Gastroesophageal sphincter (tissue), 4 donors: ENCODE measurements at regions not wholly inside any gene's neighbourhood (a gene's known extent, or its start where the extent isn't known, plus 50 kb on each side); places are given as distances from the start of the nearest gene placed in this dataset.
"Not testable (repeated sequence)": the region's sequence is repeated elsewhere in the genome, so short reads cannot be mapped to it uniquely, and the experiment has no call there.

Experiments
- ATAC-seq: fragments of 150-250 bp; one replicate; pipeline ENCODE4 v1.9.1; 2016; ENCODE audit warnings: mild to moderate bottlenecking, moderate library complexity
- H3K27ac ChIP-seq, 4 donors: fragments of 200-600 bp; sonication (generic) in 3 of 4; 1 replicate in 3 of 4; 2 replicates in 1 of 4; pipeline ENCODE4 v1.5.1; 2016 to 2019
- H3K27me3 ChIP-seq: fragments of 200-600 bp; sonication (generic); one replicate; pipeline ENCODE4 v1.5.1; 2019
- H3K36me3 ChIP-seq, 2 donors: fragments of 200-600 bp; sonication (generic); one replicate each; pipeline ENCODE4 v1.5.1; 2019; ENCODE audit warnings: control low read depth in 1 of 2
- H3K4me1 ChIP-seq, 3 donors: fragments of 200-600 bp; sonication (generic); 1 replicate in 2 of 3; 2 replicates in 1 of 3; pipeline ENCODE4 v1.5.1; 2016 to 2019; ENCODE audit warnings: control low read depth in 2 of 3
- H3K4me3 ChIP-seq, 2 donors: fragments of 200-600 bp; sonication (generic); one replicate each; pipeline ENCODE4 v1.5.1; 2019; ENCODE audit warnings: mild to moderate bottlenecking in 1 of 2, moderate library complexity in 1 of 2
- H3K9me3 ChIP-seq, 3 donors: fragments of 200-600 bp; sonication (generic); one replicate each; pipeline ENCODE4 v1.5.1; 2017 to 2019; ENCODE audit warnings: control low read depth in 2 of 3
- EP300 ChIP-seq: sonication (generic); formaldehyde crosslinking; IDR thresholded peaks from one replicate; pipeline ENCODE4 v1.6.1; 2017; ENCODE audit warnings: antibody characterized with exemption, mild to moderate bottlenecking
- POLR2A ChIP-seq, 2 donors: fragments of 450-650 bp; IDR thresholded peaks; one replicate each; pipeline ENCODE4 v1.6.1; 2017; ENCODE audit warnings: antibody characterized with exemption in 2 of 2, mild to moderate bottlenecking in 2 of 2, moderate library complexity in 1 of 2
- POLR2AphosphoS5 ChIP-seq: sonication (generic); formaldehyde crosslinking; IDR thresholded peaks from one replicate; pipeline ENCODE4 v1.6.1; 2017; ENCODE audit warnings: antibody characterized with exemption
- WGBS, 2 donors: methylation state at CpG; one replicate each; pipeline ENCODE4 v1.1.5; 2018; ENCODE audit warnings: low coverage in 1 of 2; 5-methylcytosine and 5-hydroxymethylcytosine counted together
- TF ChIP-seq, protein P1 (sequence below), 4 experiments: fragments of 200-600 bp in 2 of 4; fragments of 450-650 bp in 2 of 4; sonication (generic) in 1 of 4; IDR thresholded peaks; one replicate each; pipeline ENCODE4 v1.5.1; 2017 to 2019; ENCODE audit warnings: antibody characterized with exemption in 4 of 4, mild to moderate bottlenecking in 2 of 4, moderate library complexity in 2 of 4

DNA sequence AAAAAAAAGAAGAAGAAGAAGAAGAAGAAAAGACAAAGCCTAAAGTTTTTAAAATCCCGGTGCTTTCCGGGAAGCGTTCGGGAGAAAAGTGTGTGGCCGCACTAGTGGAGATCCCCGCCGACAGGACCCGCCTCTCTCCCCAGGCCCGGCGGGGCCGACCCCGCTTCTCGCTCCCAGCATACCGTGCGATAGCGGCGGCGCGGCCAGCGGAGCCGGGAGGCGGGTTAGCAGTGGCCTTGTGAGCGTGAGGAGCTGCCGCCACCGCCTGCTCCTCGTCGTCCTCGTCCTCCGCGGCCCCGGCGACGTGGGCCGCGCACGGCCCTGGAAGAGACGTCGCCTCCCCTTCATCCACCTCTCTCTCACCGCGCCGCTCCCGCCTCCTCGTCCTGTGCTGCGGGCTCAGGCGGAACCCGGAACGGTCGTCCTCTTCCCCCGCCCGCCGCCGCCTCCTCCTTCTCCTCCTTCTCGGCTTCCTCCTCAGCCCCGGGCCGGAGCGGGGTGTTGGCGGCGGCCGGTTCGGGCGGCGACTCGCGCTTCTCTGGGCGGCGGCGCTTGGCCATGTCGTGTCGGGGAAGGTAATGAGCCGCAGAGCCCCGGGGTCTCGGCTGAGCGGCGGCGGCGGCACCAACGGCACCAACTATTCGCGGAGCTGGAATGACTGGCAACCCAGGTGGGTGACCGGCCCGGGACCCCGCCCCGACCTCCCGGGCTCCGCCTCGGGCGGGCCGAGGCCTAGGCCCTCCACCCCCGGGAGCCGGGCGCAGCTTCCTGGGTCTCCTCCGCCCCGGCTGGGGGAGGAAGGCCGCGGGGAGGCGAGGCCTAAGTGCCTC lies 62.6 kb upstream of the CDR2 start:
- TF ChIP-seq POLR2A (IDR thresholded peaks at IDR 0.05) (peak; percentile 56 to 66), POLR2AphosphoS5 (peak; percentile 45)
- 0 to 5% methylated on average over 4 to 15 of the region's 96 CpGs for WGBS, 2 donors
- not testable (repeated sequence) for H3K27me3 ChIP-seq, H3K4me1 ChIP-seq, H3K36me3 ChIP-seq, H3K9me3 ChIP-seq
- Histone ChIP-seq H3K4me3 (peak overlapping the region; percentile 67 to 84), H3K27ac (peak overlapping the region; percentile 90 to 97 (median 96))
- ATAC-seq, result peak; percentile 88

DNA sequence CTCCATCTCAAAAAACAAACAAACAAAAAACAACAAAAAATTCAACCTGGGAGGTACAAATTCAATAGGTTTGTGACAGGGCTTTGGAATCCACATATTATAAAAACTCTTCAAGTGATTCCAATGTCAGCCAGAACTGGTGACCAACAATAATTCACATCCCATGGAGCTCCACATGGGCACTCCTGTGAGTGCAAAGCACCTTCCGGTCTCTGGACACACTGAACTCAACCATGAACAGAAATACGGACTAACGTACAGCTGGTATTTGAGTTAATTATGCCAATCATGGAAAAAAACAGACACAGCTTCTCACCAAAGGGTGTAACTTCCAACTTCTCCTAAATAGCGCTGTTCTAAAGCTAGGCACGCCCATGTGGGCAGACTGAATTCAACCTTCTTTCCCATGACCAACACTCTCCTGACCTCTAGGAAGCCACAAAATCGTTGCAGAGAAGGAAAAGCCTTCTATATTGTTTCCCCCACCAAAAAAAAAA lies 62.0 kb upstream of the CDR2 start:
- H3K27ac ChIP-seq, result peak overlapping the region in 3 of 4 donors; percentile 90 to 97 (median 96)
- peak; percentile 60 for ATAC-seq
- H3K9me3 ChIP-seq, H3K36me3 ChIP-seq, H3K4me1 ChIP-seq, H3K27me3 ChIP-seq: not testable (repeated sequence)
- no CpG with 5 or more reads among the region's 6 CpGs for WGBS, 2 donors
- H3K4me3 ChIP-seq, result peak overlapping the region; percentile 67 to 84

DNA sequence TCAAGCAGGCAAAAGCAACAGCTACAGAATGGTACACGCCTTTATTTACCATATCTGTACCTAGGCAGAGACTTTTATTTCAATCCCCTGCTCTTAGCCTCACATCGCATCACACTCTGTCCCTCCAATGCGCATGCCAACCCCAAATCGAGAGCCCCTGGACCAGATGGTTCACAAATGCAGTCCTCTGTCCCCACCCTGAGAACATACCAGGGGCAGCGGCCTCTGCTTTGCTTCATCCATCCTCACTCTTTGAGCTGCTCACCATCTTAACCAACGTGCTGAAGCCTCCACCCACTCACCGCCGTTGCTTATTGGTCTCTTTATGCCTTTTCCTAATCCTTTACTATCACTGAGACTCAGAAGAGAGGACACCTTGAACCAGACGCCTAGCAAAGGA lies 56.9 kb upstream of the CDR2 start:
- WGBS, 2 donors, result 87 to 93% methylated on average over 3 to 5 of the region's 9 CpGs
- not testable (repeated sequence) for H3K27ac ChIP-seq, H3K4me3 ChIP-seq, H3K9me3 ChIP-seq, ATAC-seq, H3K27me3 ChIP-seq, H3K4me1 ChIP-seq
- H3K36me3 ChIP-seq, result peaks cover 0 to 46% of the 10 kb centered on the region in 2 donors

DNA sequence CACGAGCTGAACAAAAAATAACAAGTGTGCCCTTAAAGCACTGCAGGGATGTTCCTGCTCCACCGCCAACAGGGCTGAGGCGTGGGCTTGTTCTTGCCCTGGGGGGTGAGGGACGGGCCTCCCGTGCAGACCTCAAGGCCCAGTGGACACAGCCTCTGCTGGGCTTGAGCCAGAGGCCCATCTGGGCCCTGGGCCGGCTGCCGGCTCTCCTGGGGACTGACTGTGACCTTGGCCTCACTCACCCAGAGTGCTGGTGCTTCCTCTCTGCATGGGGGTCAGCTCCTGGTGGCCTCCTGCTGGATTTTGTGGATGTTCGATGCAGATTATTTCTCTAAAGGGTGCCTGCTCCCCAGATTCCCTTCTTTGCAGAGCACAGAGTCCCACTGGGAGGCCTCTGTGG lies 54.2 kb upstream of the CDR2 start:
- peaks cover 0 to 23% (median 4%) of the 10 kb centered on the region in 3 donors for H3K4me1 ChIP-seq
- no peak overlapping the region for H3K4me3 ChIP-seq
- no peaks in the 10 kb centered on the region for H3K9me3 ChIP-seq
- no peaks in the 10 kb centered on the region for H3K27me3 ChIP-seq
- TF ChIP-seq POLR2A (IDR thresholded peaks at IDR 0.05), result no peak
- no peak for TF ChIP-seq EP300
- TF ChIP-seq, protein P1, sequence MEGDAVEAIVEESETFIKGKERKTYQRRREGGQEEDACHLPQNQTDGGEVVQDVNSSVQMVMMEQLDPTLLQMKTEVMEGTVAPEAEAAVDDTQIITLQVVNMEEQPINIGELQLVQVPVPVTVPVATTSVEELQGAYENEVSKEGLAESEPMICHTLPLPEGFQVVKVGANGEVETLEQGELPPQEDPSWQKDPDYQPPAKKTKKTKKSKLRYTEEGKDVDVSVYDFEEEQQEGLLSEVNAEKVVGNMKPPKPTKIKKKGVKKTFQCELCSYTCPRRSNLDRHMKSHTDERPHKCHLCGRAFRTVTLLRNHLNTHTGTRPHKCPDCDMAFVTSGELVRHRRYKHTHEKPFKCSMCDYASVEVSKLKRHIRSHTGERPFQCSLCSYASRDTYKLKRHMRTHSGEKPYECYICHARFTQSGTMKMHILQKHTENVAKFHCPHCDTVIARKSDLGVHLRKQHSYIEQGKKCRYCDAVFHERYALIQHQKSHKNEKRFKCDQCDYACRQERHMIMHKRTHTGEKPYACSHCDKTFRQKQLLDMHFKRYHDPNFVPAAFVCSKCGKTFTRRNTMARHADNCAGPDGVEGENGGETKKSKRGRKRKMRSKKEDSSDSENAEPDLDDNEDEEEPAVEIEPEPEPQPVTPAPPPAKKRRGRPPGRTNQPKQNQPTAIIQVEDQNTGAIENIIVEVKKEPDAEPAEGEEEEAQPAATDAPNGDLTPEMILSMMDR (IDR thresholded peaks at IDR 0.05), result no peak
- TF ChIP-seq POLR2AphosphoS5, result no peak
- H3K27ac ChIP-seq, result no peak overlapping the region
- H3K36me3 ChIP-seq, result peaks cover 0 to 56% of the 10 kb centered on the region in 2 donors
- no peak for ATAC-seq
- 89% methylated on average over 5 of the region's 8 CpGs; no CpG with 5 or more reads in 1 of the 2 donors for WGBS, 2 donors

DNA sequence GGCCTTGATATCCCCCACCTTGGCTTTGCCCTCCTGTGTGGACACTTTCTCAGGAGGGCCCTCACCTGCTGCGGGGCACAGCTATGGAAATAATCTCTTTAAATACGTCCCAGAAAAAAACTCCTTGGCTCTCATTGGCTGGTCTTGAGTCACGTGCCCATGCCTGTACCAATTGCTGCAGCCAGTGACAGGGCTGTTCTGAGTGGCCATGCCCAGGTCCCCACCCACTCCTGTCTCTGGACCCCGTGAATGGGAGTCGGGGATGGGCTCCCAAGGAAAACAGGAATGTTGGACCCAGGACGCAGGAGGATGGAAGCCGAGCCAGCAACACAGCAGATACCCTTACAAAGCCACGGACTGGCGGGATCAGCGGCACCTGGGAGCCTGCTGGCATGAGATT lies 53.1 kb upstream of the CDR2 start:
- H3K27me3 ChIP-seq, result no peaks in the 10 kb centered on the region
- H3K9me3 ChIP-seq, result no peaks in the 10 kb centered on the region
- H3K36me3 ChIP-seq, result peaks cover 0 to 57% of the 10 kb centered on the region in 2 donors
- 84 to 100% methylated on average over 2 to 6 of the region's 10 CpGs for WGBS, 2 donors
- no peak for ATAC-seq
- no peak overlapping the region for H3K27ac ChIP-seq
- TF ChIP-seq EP300 (no peak), POLR2A (IDR thresholded peaks at IDR 0.05) (no peak), POLR2AphosphoS5 (no peak)
- TF ChIP-seq, protein P1 (IDR thresholded peaks at IDR 0.05), result no peak
- peaks cover 0 to 26% (median 5%) of the 10 kb centered on the region in 3 donors for H3K4me1 ChIP-seq
- no peak overlapping the region for H3K4me3 ChIP-seq

DNA sequence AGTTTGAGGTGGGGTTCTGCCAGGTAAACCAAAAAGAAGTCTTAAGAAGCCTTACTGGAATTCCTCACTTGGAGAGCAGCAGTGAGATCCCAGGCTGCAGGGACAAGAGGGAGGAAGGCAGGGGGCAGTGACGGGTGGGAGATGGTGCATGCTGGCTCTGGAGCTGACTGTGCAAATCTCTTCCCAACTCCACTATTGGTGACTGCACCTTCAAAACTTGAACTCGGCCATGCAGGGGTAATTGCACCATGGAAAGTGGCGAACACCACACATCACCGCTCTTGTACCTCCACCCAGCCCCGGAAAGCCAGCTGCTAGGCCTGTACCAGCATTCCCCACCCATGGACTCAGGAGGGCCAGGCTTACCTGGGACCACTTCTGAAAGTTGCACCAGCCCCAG lies 51.4 kb upstream of the CDR2 start:
- Histone ChIP-seq H3K27ac (peak overlapping the region in 3 of 4 donors; percentile 75 to 82 (median 80)), H3K4me3 (no peak overlapping the region), H3K4me1 (peaks cover 0 to 26% (median 5%) of the 10 kb centered on the region in 3 donors), H3K9me3 (no peaks in the 10 kb centered on the region), H3K36me3 (peaks cover 0 to 63% of the 10 kb centered on the region in 2 donors), H3K27me3 (no peaks in the 10 kb centered on the region)
- 78% methylated on average over 2 of the region's 5 CpGs; no CpG with 5 or more reads in 1 of the 2 donors for WGBS, 2 donors
- no peak for ATAC-seq
- TF ChIP-seq POLR2AphosphoS5, result no peak
- TF ChIP-seq EP300, result no peak
- TF ChIP-seq, protein P1 (IDR thresholded peaks at IDR 0.05), result no peak
- TF ChIP-seq POLR2A (IDR thresholded peaks at IDR 0.05), result no peak
